GM06990 (cell line): ENCODE measurements at regions not wholly inside any gene's neighbourhood (a gene's known extent, or its start where the extent isn't known, plus 50 kb on each side); places are given as distances from the start of the nearest gene placed in this dataset.

ENCODE experiments used
- DNase-seq: peaks from one replicate; pipeline ENCODE4 v3.0.0-alpha.2; 2011; ENCODE audit not compliant: insufficient read length; ENCODE audit errors: extremely low read depth
- H3K27me3 ChIP-seq: replicated peaks from 2 replicates; pipeline ENCODE4 v1.6.0; 2011; ENCODE audit warnings: low read length; ENCODE audit not compliant: control insufficient read depth, insufficient read depth
- H3K36me3 ChIP-seq: 2 replicates; pipeline ENCODE4 v1.5.1; 2011; ENCODE audit warnings: low read length; ENCODE audit not compliant: control insufficient read depth, insufficient read depth
- H3K4me3 ChIP-seq: replicated peaks from 2 replicates; pipeline ENCODE4 v1.5.1; 2011; ENCODE audit warnings: low read depth, mild to moderate bottlenecking, control low read depth, low read length
- CTCF ChIP-seq: IDR thresholded peaks from 2 replicates; pipeline ENCODE4 v1.5.1; 2011; ENCODE audit warnings: low read length, control low read depth, mild to moderate bottlenecking, inconsistent platforms; ENCODE audit not compliant: insufficient read depth, poor library complexity, severe bottlenecking

- Histone ChIP-seq H3K27me3 (no peaks in the 10 kb centered on the region), H3K4me3 (no peak overlapping the region), H3K36me3 (no peaks in the 10 kb centered on the region)
- no peak for TF ChIP-seq CTCF
- no peak for DNase-seq
These were observed 91.4 kb upstream of the HSF2 start for GRCh38 chr6:122308074-122308473.

GRCh38 chr6:122315842-122316241 lies 83.6 kb upstream of the HSF2 start:
- no peak overlapping the region for H3K4me3 ChIP-seq
- no peaks in the 10 kb centered on the region for H3K27me3 ChIP-seq
- no peak for TF ChIP-seq CTCF
- H3K36me3 ChIP-seq = no peaks in the 10 kb centered on the region
- DNase-seq = no peak

- TF ChIP-seq CTCF = no peak
- Histone ChIP-seq H3K27me3 (no peaks in the 10 kb centered on the region), H3K36me3 (no peaks in the 10 kb centered on the region), H3K4me3 (peak overlapping the region; percentile 28)
- DNase-seq = no peak
These were observed 76.6 kb upstream of the HSF2 start for GRCh38 chr6:122322824-122323223.

- no peaks in the 10 kb centered on the region for H3K36me3 ChIP-seq
- no peak for DNase-seq
- TF ChIP-seq CTCF = no peak
- peak overlapping the region; percentile 28 for H3K4me3 ChIP-seq
- no peaks in the 10 kb centered on the region for H3K27me3 ChIP-seq
These were observed 76.1 kb upstream of the HSF2 start for GRCh38 chr6:122323361-122323760.

GRCh38 chr6:122330315-122330714 lies 69.1 kb upstream of the HSF2 start:
- no peak for TF ChIP-seq CTCF
- Histone ChIP-seq H3K4me3 (no peak overlapping the region), H3K27me3 (no peaks in the 10 kb centered on the region), H3K36me3 (no peaks in the 10 kb centered on the region)
- DNase-seq = no peak

GRCh38 chr6:122337645-122338044 lies 61.8 kb upstream of the HSF2 start:
- Histone ChIP-seq H3K27me3 (no peaks in the 10 kb centered on the region), H3K36me3 (no peaks in the 10 kb centered on the region), H3K4me3 (no peak overlapping the region)
- no peak for DNase-seq
- no peak for TF ChIP-seq CTCF
